GM10248 (cell line): ENCODE measurements at regions not wholly inside any gene's neighbourhood (a gene's known extent, or its start where the extent isn't known, plus 50 kb on each side); places are given as distances from the start of the nearest gene placed in this dataset.

Source experiments
- CTCF ChIA-PET: fragments of 300-600 bp; sonication (Branson Sonifier 250); formaldehyde crosslinking; extraction: SDS; loops from one replicate; lab custom pipeline; 2021; ENCODE audit warnings: antibody characterized with exemption; lab: Yijun Ruan, JAX
- POLR2A ChIA-PET: fragments of 350-650 bp; sonication (Branson Sonifier 250); formaldehyde crosslinking; extraction: SDS; loops from one replicate; lab custom pipeline; 2020; ENCODE audit warnings: antibody characterized with exemption; lab: Yijun Ruan, JAX
- DNase-seq: peaks from one replicate; pipeline ENCODE4 v3.0.0; 2012; ENCODE audit errors: extremely low spot score
- TF ChIP-seq, protein P1 (sequence below): IDR thresholded peaks from 2 replicates; pipeline ENCODE4 v1.5.1; 2012; ENCODE audit warnings: mild to moderate bottlenecking, low read depth; ENCODE audit errors: extremely low read depth, missing control alignments, control extremely low read depth

GRCh38 chr7:16040346-16040745, 353.9 kb upstream of the MEOX2 start:
- TF ChIP-seq, protein P1, sequence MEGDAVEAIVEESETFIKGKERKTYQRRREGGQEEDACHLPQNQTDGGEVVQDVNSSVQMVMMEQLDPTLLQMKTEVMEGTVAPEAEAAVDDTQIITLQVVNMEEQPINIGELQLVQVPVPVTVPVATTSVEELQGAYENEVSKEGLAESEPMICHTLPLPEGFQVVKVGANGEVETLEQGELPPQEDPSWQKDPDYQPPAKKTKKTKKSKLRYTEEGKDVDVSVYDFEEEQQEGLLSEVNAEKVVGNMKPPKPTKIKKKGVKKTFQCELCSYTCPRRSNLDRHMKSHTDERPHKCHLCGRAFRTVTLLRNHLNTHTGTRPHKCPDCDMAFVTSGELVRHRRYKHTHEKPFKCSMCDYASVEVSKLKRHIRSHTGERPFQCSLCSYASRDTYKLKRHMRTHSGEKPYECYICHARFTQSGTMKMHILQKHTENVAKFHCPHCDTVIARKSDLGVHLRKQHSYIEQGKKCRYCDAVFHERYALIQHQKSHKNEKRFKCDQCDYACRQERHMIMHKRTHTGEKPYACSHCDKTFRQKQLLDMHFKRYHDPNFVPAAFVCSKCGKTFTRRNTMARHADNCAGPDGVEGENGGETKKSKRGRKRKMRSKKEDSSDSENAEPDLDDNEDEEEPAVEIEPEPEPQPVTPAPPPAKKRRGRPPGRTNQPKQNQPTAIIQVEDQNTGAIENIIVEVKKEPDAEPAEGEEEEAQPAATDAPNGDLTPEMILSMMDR, result no peak
- ChIA-PET POLR2A (no interaction called here), CTCF (interaction anchor here (0.9 kb wide), 1 partner anchor 10 kb away, joined by 3 read pairs; no protein-coding TSS in a partner anchor)
- no peak for DNase-seq

GRCh38 chr7:16038906-16039305, 352.4 kb upstream of the MEOX2 start:
- CTCF ChIA-PET, result interaction anchor here (1.8 kb wide), 1 partner anchor 11 kb away, joined by 5 read pairs; no protein-coding TSS in a partner anchor
- POLR2A ChIA-PET, result no interaction called here
- DNase-seq, result no peak
- TF ChIP-seq, protein P1, result no peak

DNA sequence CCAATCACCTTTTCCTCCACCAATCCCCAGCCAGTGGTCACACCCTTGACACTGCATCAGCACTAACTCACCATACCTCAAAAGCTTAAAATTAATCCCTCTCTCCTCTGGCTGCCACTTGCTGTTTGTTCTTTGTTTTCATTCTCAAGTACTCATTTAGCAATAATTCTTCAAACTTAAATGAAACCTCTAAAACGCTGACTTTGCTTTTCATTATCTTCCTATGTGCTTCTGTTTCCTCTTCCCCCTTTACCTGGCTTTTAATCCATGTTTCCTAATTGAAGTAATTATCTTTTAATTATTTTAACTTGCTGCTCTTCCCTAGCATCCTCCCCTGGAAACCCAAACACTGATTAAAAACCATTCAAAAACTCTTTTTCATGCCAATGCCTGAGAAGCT, 348.9 kb upstream of the MEOX2 start:
- ChIA-PET POLR2A (no interaction called here), CTCF (no interaction called here)
- TF ChIP-seq, protein P1, result no peak
- DNase-seq, result no peak

DNA sequence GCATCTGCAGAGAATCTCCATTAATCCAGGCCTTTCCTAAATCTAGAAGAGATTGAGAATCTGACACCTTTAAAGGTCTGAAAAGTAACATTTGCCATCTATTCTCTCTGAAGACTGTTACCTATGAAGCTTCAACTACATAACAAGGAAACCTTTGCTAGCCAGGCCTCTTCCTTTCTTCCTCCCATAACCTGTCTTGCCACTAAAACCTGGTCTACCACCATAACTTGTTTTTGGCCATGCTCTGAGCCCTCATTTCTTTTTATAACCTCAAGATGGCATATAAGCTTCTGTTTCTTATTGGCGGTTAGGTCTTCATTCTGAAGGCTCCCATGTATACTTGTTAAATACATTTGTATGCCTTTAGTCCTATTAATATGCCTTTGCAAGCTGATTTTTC, 348.4 kb upstream of the MEOX2 start:
- ChIA-PET CTCF (no interaction called here), POLR2A (no interaction called here)
- TF ChIP-seq, protein P1, result no peak
- no peak for DNase-seq

GRCh38 chr7:16034353-16034752, 347.9 kb upstream of the MEOX2 start:
- ChIA-PET POLR2A (no interaction called here), CTCF (interaction anchor here (1.4 kb wide), 1 partner anchor 20 kb away, joined by 3 read pairs; no protein-coding TSS in a partner anchor)
- TF ChIP-seq, protein P1, result no peak
- no peak for DNase-seq

DNA sequence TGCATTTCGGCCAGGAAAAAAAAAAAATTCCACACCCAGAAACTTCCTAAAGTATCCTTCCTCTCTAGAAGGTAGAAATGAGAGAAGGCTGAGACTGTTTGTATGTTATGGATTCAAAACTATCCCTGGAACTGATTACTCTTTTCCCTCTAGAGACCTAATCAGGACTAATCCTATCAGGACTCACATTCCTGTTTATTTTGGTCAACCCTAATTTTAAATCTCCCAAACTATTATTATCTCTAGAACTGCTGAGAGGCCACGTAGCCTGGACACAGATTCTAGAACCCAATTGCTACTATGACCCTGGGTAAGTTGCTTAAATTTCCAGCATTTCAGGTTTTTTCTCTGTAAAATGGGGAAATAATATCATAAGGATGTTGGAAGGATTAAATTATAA, 346.8 kb upstream of the MEOX2 start:
- DNase-seq, result no peak
- TF ChIP-seq, protein P1, result no peak
- ChIA-PET CTCF (interaction anchor here (1.4 kb wide), 1 partner anchor 19 kb away, joined by 3 read pairs; no protein-coding TSS in a partner anchor), POLR2A (no interaction called here)
